Embryonic facial prominence (tissue), 1 donor: ENCODE measurements at regions not wholly inside any gene's neighbourhood (a gene's known extent, or its start where the extent isn't known, plus 50 kb on each side); places are given as distances from the start of the nearest gene placed in this dataset.
"Not testable (repeated sequence)": the region's sequence is repeated elsewhere in the genome, so short reads cannot be mapped to it uniquely, and the experiment has no call there.

ENCODE experiments used
- DNase-seq: peaks from one replicate; pipeline ENCODE4 v3.0.0-alpha.2; 2016; ENCODE audit errors: extremely low spot score

GRCh38 chr6:121925024-121925423 lies 474.4 kb upstream of the HSF2 start:
- DNase-seq: no peak

- DNase-seq: peak; percentile 25
These were observed 473.8 kb upstream of the HSF2 start for GRCh38 chr6:121925534-121926255.

- DNase-seq: no peak
These were observed 470.2 kb upstream of the HSF2 start for GRCh38 chr6:121929301-121929700.

- DNase-seq: no peak
These were observed 467.1 kb upstream of the HSF2 start for GRCh38 chr6:121932076-121932991.

- DNase-seq: no peak
These were observed 465.0 kb upstream of the HSF2 start for GRCh38 chr6:121934451-121934850.

- DNase-seq: no peak
These were observed 458.7 kb upstream of the HSF2 start for GRCh38 chr6:121940728-121941127.

GRCh38 chr6:121944354-121944753 lies 455.1 kb upstream of the HSF2 start:
- no peak for DNase-seq

- no peak for DNase-seq
These were observed 448.3 kb upstream of the HSF2 start for GRCh38 chr6:121951123-121951522.

- DNase-seq: no peak
These were observed 447.5 kb upstream of the HSF2 start for GRCh38 chr6:121951918-121952379.

GRCh38 chr6:121955401-121955800 lies 444.1 kb upstream of the HSF2 start:
- not testable (repeated sequence) for DNase-seq

GRCh38 chr6:121956782-121957181 lies 442.7 kb upstream of the HSF2 start:
- DNase-seq: no peak

GRCh38 chr6:121959501-121959900 lies 440.0 kb upstream of the HSF2 start:
- DNase-seq: no peak

- no peak for DNase-seq
These were observed 437.8 kb upstream of the HSF2 start for GRCh38 chr6:121961619-121962125.

- DNase-seq: no peak
These were observed 435.6 kb upstream of the HSF2 start for GRCh38 chr6:121963826-121964225.

GRCh38 chr6:121965739-121966138 lies 433.7 kb upstream of the HSF2 start:
- DNase-seq: no peak

GRCh38 chr6:121967631-121968030 lies 431.8 kb upstream of the HSF2 start:
- DNase-seq: no peak

GRCh38 chr6:121971931-121972335 lies 427.5 kb upstream of the HSF2 start:
- no peak for DNase-seq

- no peak for DNase-seq
These were observed 414.5 kb upstream of the HSF2 start for GRCh38 chr6:121984956-121985355.

GRCh38 chr6:121993362-121993761 lies 406.1 kb upstream of the HSF2 start:
- DNase-seq: no peak

- no peak for DNase-seq
These were observed 404.5 kb upstream of the HSF2 start for GRCh38 chr6:121994919-121995318.

- no peak for DNase-seq
These were observed 400.8 kb upstream of the HSF2 start for GRCh38 chr6:121998631-121999030.

GRCh38 chr6:121999456-122000065 lies 399.9 kb upstream of the HSF2 start:
- DNase-seq: no peak
